ENCODE measurements at regions not wholly inside any gene's neighbourhood (a gene's known extent, or its start where the extent isn't known, plus 50 kb on each side); places are given as distances from the start of the nearest gene placed in this dataset.

DNA sequence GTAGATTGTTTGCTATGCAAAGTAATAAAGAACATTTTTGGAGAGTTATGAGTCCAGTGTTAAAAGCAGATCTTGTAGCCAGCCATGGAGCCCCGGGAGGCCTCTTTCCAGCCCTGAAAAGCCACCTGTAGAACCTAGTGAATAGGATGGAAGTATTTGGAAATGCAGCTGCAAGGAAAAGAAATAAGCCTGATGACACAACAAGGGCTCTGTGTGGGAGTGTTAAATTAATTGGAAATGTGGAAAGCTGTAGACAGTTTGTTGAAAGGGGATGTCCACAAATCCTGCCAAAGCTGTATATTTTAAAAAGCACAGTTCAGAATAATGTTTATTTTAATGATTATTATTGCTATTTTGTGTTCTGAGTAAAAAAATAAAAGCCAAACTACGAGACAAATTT lies 152.5 kb upstream of the GHR start:
- no peak for DNase-seq (ENCODE audit: extremely low read depth, low read depth)
- TF ChIP-seq, protein P1, sequence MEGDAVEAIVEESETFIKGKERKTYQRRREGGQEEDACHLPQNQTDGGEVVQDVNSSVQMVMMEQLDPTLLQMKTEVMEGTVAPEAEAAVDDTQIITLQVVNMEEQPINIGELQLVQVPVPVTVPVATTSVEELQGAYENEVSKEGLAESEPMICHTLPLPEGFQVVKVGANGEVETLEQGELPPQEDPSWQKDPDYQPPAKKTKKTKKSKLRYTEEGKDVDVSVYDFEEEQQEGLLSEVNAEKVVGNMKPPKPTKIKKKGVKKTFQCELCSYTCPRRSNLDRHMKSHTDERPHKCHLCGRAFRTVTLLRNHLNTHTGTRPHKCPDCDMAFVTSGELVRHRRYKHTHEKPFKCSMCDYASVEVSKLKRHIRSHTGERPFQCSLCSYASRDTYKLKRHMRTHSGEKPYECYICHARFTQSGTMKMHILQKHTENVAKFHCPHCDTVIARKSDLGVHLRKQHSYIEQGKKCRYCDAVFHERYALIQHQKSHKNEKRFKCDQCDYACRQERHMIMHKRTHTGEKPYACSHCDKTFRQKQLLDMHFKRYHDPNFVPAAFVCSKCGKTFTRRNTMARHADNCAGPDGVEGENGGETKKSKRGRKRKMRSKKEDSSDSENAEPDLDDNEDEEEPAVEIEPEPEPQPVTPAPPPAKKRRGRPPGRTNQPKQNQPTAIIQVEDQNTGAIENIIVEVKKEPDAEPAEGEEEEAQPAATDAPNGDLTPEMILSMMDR (IDR thresholded peaks at IDR 0.05; ENCODE audit: low read depth, low read length), result no peak

- no peak for DNase-seq (ENCODE audit: extremely low read depth, low read depth)
- TF ChIP-seq, protein P1 (IDR thresholded peaks at IDR 0.05; ENCODE audit: low read depth, low read length), result no peak
These were observed 148.3 kb upstream of the GHR start for GRCh38 chr5:42274913-42275312.

GRCh38 chr5:42277293-42277692 lies 145.9 kb upstream of the GHR start:
- TF ChIP-seq, protein P1 (IDR thresholded peaks at IDR 0.05; ENCODE audit: low read depth, low read length), result no peak
- DNase-seq (ENCODE audit: extremely low read depth, low read depth), result no peak

DNA sequence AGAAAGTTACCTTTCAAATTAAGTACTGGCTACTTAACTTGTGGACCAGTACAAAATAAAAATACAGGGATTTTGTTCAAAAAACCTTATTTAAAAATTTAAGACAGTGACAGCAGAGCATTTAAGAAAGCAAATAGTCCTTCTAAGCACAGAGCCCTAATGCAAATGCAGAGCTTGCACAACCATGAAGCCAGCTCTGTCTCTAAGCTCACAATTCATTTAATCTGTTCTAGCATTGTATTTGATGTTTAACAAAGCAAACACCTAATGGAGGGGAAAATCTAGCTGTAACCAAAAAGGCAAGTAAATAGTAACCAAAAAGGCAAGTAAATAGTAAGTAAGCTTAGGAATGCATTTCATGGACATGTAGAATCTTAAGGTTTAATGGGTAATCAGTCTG lies 138.7 kb upstream of the GHR start:
- DNase-seq (ENCODE audit: extremely low read depth, low read depth), result no peak
- TF ChIP-seq, protein P1 (IDR thresholded peaks at IDR 0.05; ENCODE audit: low read depth, low read length), result no peak

DNA sequence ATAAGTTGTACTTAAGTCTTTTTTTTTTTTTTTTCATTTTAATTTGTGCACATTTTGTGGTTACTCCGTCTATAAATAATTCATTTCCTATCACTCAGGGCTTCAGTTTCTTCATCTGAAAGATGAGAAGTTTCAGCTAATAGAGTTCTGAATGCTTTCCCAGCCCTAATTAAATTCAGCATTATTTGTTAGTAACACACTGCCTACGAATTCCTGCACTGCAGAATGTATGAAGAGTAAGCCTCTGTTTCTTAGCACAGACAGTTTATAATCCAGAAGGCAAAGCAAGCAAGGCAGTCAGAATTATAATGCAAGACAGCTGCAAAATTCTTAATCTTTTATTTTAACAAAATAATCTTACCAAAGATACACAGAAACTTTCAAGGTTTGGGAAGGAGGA lies 138.0 kb upstream of the GHR start:
- TF ChIP-seq, protein P1 (IDR thresholded peaks at IDR 0.05; ENCODE audit: low read depth, low read length), result no peak
- DNase-seq (ENCODE audit: extremely low read depth, low read depth), result no peak

- DNase-seq (ENCODE audit: extremely low read depth, low read depth), result no peak
- TF ChIP-seq, protein P1 (IDR thresholded peaks at IDR 0.05; ENCODE audit: low read depth, low read length), result no peak
These were observed 122.7 kb upstream of the GHR start for GRCh38 chr5:42300496-42300895.

DNA sequence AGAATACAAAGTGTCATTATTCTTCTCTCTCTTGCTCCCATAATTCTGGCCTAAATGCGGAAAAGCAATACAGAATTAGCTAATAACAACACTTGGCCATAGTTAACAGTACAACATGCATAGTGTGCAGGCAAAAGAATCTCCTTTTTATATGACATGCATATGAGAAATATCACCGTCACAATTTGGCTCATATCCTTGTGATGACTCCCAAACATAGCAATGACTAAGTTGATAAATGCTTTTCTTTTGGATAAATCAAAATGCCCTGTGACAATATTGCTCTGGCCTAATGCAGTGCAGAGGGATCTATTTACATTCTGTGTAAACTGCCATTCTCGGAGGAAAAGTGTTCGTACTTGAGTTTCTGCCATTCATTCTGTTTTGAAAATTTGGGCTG lies 121.9 kb upstream of the GHR start:
- DNase-seq (ENCODE audit: extremely low read depth, low read depth), result no peak
- TF ChIP-seq, protein P1 (IDR thresholded peaks at IDR 0.05; ENCODE audit: low read depth, low read length), result no peak
